Effector memory CD8-positive, alpha-beta T cell (primary cell): ENCODE measurements at regions not wholly inside any gene's neighbourhood (a gene's known extent, or its start where the extent isn't known, plus 50 kb on each side); places are given as distances from the start of the nearest gene placed in this dataset.

Experiments
- ATAC-seq: fragments of 150-1000 bp; cut with Tn5 transposase; replicated peaks from 2 replicates; pipeline ENCODE4 v1.10.0; 2021; ENCODE audit warnings: mild to moderate bottlenecking, moderate library complexity
- DNase-seq, 3 experiments: peaks; one replicate each; pipeline ENCODE4 v3.0.0; 2021
- H3K27ac Mint-ChIP-seq, 2 donors: one replicate each; pipeline ENCODE4 v1.8.0; 2022; ENCODE audit warnings: mild to moderate bottlenecking in 2 of 2, mixed read lengths in 2 of 2, moderate library complexity in 2 of 2
- H3K27me3 Mint-ChIP-seq, 2 donors: one replicate each; pipeline ENCODE4 v1.8.0; 2022; ENCODE audit warnings: mixed read lengths in 2 of 2
- H3K36me3 Mint-ChIP-seq: one replicate; pipeline ENCODE4 v1.8.0; 2022; ENCODE audit warnings: mild to moderate bottlenecking, moderate library complexity, mixed read lengths; ENCODE audit not compliant: insufficient read depth
- H3K4me1 Mint-ChIP-seq, 2 donors: one replicate each; pipeline ENCODE4 v1.8.0; 2022; ENCODE audit warnings: low read depth in 2 of 2, mixed read lengths in 2 of 2
- H3K4me3 Mint-ChIP-seq, 2 donors: one replicate each; pipeline ENCODE4 v1.8.0; 2022; ENCODE audit warnings: mild to moderate bottlenecking in 2 of 2, mixed read lengths in 2 of 2, moderate library complexity in 2 of 2
- H3K9me3 Mint-ChIP-seq, 2 donors: one replicate each; pipeline ENCODE4 v1.8.0; 2022; ENCODE audit warnings: mixed read lengths in 2 of 2

DNA sequence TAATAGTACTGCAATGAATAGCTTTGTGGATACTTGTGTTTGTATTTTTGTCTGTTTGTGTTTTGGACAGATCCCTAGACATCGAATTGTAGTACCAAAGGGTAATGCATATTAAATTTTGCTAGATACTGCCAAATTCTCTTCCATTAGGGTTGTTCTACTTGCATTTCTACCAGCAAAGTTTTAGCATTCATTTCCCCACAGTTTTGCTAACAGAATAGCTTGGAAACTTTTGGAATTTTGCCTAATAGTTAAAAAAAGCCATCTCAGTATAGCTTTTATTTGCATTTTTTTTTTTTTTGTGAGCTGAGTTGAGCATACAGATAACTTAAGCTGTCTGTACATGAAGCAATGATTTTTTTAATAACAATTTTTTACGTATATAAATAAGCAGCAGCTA lies 1084.9 kb downstream of the ADGRL3 start:
- peaks cover 8 to 15% of the 10 kb centered on the region in 2 donors for H3K9me3 Mint-ChIP-seq
- no peaks in the 10 kb centered on the region for H3K4me1 Mint-ChIP-seq
- H3K27ac Mint-ChIP-seq: no peak overlapping the region
- H3K27me3 Mint-ChIP-seq: no peaks in the 10 kb centered on the region
- no peak for ATAC-seq
- H3K4me3 Mint-ChIP-seq: no peak overlapping the region
- no peak for DNase-seq
- H3K36me3 Mint-ChIP-seq: no peaks in the 10 kb centered on the region

DNA sequence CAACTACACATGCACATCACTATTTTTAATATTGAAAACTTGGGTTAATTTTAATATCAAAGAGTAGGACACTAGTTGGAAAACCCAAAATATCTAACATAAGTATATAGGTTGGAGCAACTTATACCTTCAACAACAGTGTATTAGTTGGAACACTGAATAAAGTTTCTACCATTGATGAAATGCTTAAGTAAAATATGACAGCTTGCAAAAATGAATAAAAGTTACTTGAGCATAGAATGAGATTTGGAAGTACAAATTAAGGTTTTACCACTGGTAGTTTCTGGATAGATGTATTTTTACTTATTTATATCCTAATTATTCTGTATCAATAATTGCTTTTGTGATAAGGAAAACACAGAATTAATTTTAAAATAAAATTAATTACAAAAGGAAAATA lies 1079.6 kb downstream of the ADGRL3 start:
- H3K36me3 Mint-ChIP-seq: no peaks in the 10 kb centered on the region
- H3K4me1 Mint-ChIP-seq: no peaks in the 10 kb centered on the region
- peaks cover 13 to 18% of the 10 kb centered on the region in 2 donors for H3K9me3 Mint-ChIP-seq
- DNase-seq (no peak), ATAC-seq (no peak)
- H3K4me3 Mint-ChIP-seq: no peak overlapping the region
- no peak overlapping the region for H3K27ac Mint-ChIP-seq
- H3K27me3 Mint-ChIP-seq: no peaks in the 10 kb centered on the region

DNA sequence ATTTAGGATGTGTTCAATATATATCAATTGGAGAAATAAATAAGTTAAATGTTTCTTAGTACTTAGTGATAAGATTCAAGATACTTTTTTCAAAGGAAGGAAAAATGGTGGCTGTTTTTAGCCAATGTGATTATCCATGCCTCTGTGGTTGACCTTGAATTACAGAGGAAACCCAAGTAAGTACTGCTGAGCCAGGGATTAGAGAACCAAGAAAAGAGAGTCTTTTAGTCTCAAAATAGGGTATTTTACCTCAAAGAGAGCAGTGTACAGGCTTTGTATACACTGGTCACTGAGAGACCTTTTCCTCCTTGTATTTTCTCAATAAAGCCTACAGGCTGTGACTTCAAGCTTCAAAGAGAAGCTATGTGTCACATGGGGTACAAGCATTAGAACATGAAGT lies 1075.3 kb downstream of the ADGRL3 start:
- Mint-ChIP-seq H3K27me3 (no peaks in the 10 kb centered on the region), H3K4me3 (no peak overlapping the region), H3K4me1 (no peaks in the 10 kb centered on the region), H3K36me3 (no peaks in the 10 kb centered on the region), H3K27ac (no peak overlapping the region), H3K9me3 (peaks cover 26 to 27% of the 10 kb centered on the region in 2 donors)
- ATAC-seq: no peak
- DNase-seq: no peak

- Mint-ChIP-seq H3K27me3 (no peaks in the 10 kb centered on the region), H3K27ac (no peak overlapping the region), H3K4me3 (no peak overlapping the region), H3K36me3 (no peaks in the 10 kb centered on the region), H3K9me3 (peaks cover 26 to 29% of the 10 kb centered on the region in 2 donors), H3K4me1 (no peaks in the 10 kb centered on the region)
- DNase-seq (no peak), ATAC-seq (no peak)
Measured at GRCh38 chr4:62274782-62275181, 1074.7 kb downstream of the ADGRL3 start.

DNA sequence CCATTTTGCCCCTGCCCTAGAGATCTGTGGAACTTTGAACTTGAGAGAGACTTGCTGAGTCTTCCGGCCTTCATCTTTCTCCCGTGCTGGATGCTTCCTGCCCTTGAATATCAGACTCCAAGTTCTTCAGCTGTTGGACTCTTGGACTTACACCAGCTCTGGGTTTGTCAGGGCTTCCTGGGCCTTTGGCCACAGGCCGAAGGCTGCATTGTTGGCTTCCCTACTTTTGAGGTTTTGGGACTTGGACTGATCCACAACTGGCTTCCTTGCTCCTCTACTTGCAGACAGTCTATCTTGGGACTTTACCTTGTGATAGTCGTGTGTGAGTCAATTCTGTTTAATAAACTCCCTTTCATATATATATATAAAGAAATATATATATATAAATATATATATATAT lies 1071.0 kb downstream of the ADGRL3 start:
- Mint-ChIP-seq H3K27ac (no peak overlapping the region), H3K4me1 (no peaks in the 10 kb centered on the region), H3K27me3 (no peaks in the 10 kb centered on the region), H3K9me3 (peaks cover 22 to 36% of the 10 kb centered on the region in 2 donors), H3K36me3 (no peaks in the 10 kb centered on the region), H3K4me3 (no peak overlapping the region)
- no peak for ATAC-seq
- DNase-seq: no peak

GRCh38 chr4:62269918-62270317 lies 1069.8 kb downstream of the ADGRL3 start:
- no peak for ATAC-seq
- peaks cover 22 to 36% of the 10 kb centered on the region in 2 donors for H3K9me3 Mint-ChIP-seq
- no peaks in the 10 kb centered on the region for H3K36me3 Mint-ChIP-seq
- H3K27ac Mint-ChIP-seq: no peak overlapping the region
- no peaks in the 10 kb centered on the region for H3K27me3 Mint-ChIP-seq
- no peak overlapping the region for H3K4me3 Mint-ChIP-seq
- no peaks in the 10 kb centered on the region for H3K4me1 Mint-ChIP-seq
- DNase-seq: no peak

GRCh38 chr4:62263454-62263853 lies 1063.3 kb downstream of the ADGRL3 start:
- Mint-ChIP-seq H3K27ac (no peak overlapping the region), H3K9me3 (peaks cover 5 to 15% of the 10 kb centered on the region in 2 donors), H3K27me3 (no peaks in the 10 kb centered on the region), H3K36me3 (no peaks in the 10 kb centered on the region), H3K4me3 (no peak overlapping the region), H3K4me1 (no peaks in the 10 kb centered on the region)
- DNase-seq (no peak), ATAC-seq (no peak)

DNA sequence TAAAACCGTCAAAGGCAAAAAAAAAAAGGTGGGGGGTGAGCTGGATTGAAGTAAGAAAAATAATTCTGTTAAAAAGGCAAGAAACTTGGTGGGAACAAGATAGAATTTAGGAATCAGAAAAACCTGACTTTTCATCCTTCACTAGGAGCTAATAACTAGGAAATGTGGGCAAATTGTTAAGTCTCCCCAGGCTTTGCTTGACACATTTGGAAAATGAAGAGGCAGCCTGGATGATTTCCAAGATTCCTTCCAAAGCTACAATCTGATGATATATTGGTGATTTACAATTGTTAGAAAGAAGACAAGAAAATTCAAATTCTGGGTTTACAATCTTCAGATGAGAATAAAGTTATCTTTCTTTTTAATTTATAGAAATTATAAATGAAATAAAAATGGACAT lies 1062.5 kb downstream of the ADGRL3 start:
- H3K9me3 Mint-ChIP-seq: peaks cover 6 to 8% of the 10 kb centered on the region in 2 donors
- H3K27ac Mint-ChIP-seq: no peak overlapping the region

GRCh38 chr4:62260254-62260653 lies 1060.1 kb downstream of the ADGRL3 start:
- Mint-ChIP-seq H3K4me3 (no peak overlapping the region), H3K4me1 (no peaks in the 10 kb centered on the region), H3K36me3 (no peaks in the 10 kb centered on the region), H3K9me3 (peaks cover 11 to 17% of the 10 kb centered on the region in 2 donors), H3K27me3 (no peaks in the 10 kb centered on the region), H3K27ac (no peak overlapping the region)
- ATAC-seq (no peak), DNase-seq (no peak)

More for the DNA sequence above, 1062.5 kb downstream of the ADGRL3 start:
- no peak for ATAC-seq
- no peaks in the 10 kb centered on the region for H3K36me3 Mint-ChIP-seq
- no peaks in the 10 kb centered on the region for H3K27me3 Mint-ChIP-seq
- DNase-seq: no peak
- no peak overlapping the region for H3K4me3 Mint-ChIP-seq
- H3K4me1 Mint-ChIP-seq: no peaks in the 10 kb centered on the region

DNA sequence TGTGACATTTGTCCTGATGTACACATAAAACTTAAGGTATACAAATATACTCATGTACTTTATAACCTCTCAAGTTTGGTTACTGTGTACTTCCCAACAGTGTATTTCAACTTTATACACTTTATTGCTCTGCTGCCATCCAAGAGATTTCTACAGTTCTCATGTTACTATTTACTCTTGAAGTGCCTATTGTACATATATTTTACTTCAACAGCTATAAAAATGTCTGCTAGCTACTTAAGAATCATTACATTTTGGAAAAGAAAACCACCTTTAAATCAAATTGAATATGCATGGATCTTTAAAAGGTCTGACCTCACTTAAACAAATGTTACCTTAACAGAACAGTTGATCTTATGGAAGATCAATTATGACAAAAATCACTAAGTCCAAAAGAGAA lies 1056.4 kb downstream of the ADGRL3 start:
- ATAC-seq (no peak), DNase-seq (no peak)
- Mint-ChIP-seq H3K4me3 (no peak overlapping the region), H3K27me3 (no peaks in the 10 kb centered on the region), H3K4me1 (no peaks in the 10 kb centered on the region), H3K27ac (no peak overlapping the region), H3K36me3 (no peaks in the 10 kb centered on the region), H3K9me3 (peaks cover 10% of the 10 kb centered on the region in 2 donors)

DNA sequence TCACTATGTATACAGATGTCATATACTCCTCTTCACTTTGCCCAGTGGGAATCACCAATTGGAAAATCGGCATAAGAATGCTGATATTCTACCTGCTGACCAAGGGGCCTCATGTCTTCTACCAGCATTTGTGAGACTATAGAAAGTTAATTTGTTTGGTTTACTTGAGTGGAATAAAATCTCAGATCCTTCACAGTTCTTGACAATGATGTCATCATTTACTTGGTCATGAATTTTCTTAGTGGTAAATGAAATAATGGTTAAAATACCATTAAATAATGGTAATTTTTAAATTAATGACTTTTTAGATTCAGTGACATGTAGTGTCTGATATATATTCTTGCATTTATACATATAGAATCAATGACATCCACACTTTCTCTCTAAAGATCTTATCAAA lies 1052.6 kb downstream of the ADGRL3 start:
- H3K4me3 Mint-ChIP-seq: no peak overlapping the region
- ATAC-seq (no peak), DNase-seq (no peak)
- no peaks in the 10 kb centered on the region for H3K27me3 Mint-ChIP-seq
- H3K4me1 Mint-ChIP-seq: no peaks in the 10 kb centered on the region
- no peak overlapping the region for H3K27ac Mint-ChIP-seq
- H3K9me3 Mint-ChIP-seq: peaks cover 6 to 10% of the 10 kb centered on the region in 2 donors
- H3K36me3 Mint-ChIP-seq: no peaks in the 10 kb centered on the region

GRCh38 chr4:62250100-62250499 lies 1050.0 kb downstream of the ADGRL3 start:
- H3K27me3 Mint-ChIP-seq: no peaks in the 10 kb centered on the region
- DNase-seq (no peak), ATAC-seq (no peak)
- peaks cover 0 to 2% of the 10 kb centered on the region in 2 donors for H3K9me3 Mint-ChIP-seq
- no peak overlapping the region for H3K4me3 Mint-ChIP-seq
- no peak overlapping the region for H3K27ac Mint-ChIP-seq
- H3K4me1 Mint-ChIP-seq: no peaks in the 10 kb centered on the region
- no peaks in the 10 kb centered on the region for H3K36me3 Mint-ChIP-seq

GRCh38 chr4:62243895-62244294 lies 1043.8 kb downstream of the ADGRL3 start:
- Mint-ChIP-seq H3K36me3 (no peaks in the 10 kb centered on the region), H3K27ac (no peak overlapping the region)

DNA sequence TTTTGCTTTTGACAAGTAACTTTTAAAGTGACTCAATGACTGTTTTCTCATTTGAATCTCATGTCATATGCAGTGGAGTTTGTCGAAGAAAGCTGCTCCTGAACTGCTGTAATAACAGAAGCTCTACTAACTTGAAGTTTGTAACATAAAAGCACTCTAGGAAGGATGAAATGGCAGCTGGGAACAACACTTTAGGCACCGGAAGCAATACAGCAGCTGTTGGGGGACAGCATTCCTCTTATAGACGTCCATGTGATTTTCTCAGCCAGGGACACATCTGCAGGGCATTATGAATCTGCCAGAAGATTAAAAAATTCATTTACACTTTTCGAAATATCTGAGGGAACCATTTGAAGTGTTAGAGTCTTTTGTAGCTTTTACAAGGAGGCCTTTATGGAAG lies 1035.8 kb downstream of the ADGRL3 start:
- no peaks in the 10 kb centered on the region for H3K27me3 Mint-ChIP-seq

More at GRCh38 chr4:62243895-62244294, 1043.8 kb downstream of the ADGRL3 start:
- H3K4me1 Mint-ChIP-seq: no peaks in the 10 kb centered on the region
- H3K9me3 Mint-ChIP-seq: peaks cover 6 to 7% of the 10 kb centered on the region in 2 donors
- ATAC-seq (no peak), DNase-seq (no peak)
- no peaks in the 10 kb centered on the region for H3K27me3 Mint-ChIP-seq
- no peak overlapping the region for H3K4me3 Mint-ChIP-seq

DNA sequence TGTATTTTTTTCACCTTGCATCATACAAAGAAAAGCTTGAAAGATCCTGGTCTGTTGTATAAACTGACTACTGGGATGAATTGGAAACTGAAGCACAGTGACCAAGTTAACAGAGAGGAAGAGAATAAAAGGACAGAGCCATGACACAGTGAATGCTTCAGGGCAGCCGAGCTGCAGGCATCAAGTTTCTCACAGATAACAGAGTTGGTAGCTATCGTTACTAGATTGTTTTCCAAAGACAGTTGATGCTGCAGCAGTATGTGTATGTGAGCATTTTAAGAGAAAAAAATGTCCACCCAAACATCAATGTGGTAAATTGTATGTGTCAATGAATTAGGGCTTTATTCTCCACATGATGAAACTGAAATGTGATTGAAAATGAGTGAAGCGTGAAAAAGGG lies 1032.7 kb downstream of the ADGRL3 start:
- H3K4me1 Mint-ChIP-seq: no peaks in the 10 kb centered on the region
- H3K27ac Mint-ChIP-seq: no peak overlapping the region
- DNase-seq: no peak
- no peak overlapping the region for H3K4me3 Mint-ChIP-seq
- H3K9me3 Mint-ChIP-seq: peaks cover 0 to 6% of the 10 kb centered on the region in 2 donors
- H3K36me3 Mint-ChIP-seq: no peaks in the 10 kb centered on the region
- no peak for ATAC-seq
- H3K27me3 Mint-ChIP-seq: no peaks in the 10 kb centered on the region

More for the DNA sequence above, 1035.8 kb downstream of the ADGRL3 start:
- Mint-ChIP-seq H3K9me3 (peaks cover 0 to 11% of the 10 kb centered on the region in 2 donors), H3K36me3 (no peaks in the 10 kb centered on the region), H3K27ac (no peak overlapping the region), H3K4me3 (no peak overlapping the region), H3K4me1 (no peaks in the 10 kb centered on the region)
- DNase-seq: no peak
- no peak for ATAC-seq
